IMR-90 (cell line): ENCODE measurements at regions not wholly inside any gene's neighbourhood (a gene's known extent, or its start where the extent isn't known, plus 50 kb on each side); places are given as distances from the start of the nearest gene placed in this dataset.

Source experiments
- ATAC-seq: fragments of 200-7000 bp; cut with Tn5 transposase; 2 replicates; pipeline ENCODE4 v1.9.1; 2020; ENCODE audit warnings: low read depth, mild to moderate bottlenecking, moderate library complexity
- BruUV-seq: library from RNA; stranded (reverse); fragments of 400-500 nt; replicated peaks from 2 replicates; lab custom pipeline; 2021; lab: Mats Ljungman, UMichigan
- CTCF ChIA-PET: fragments of 300-600 bp; formaldehyde crosslinking; extraction: SDS; loops from one replicate; lab custom pipeline; 2021; ENCODE audit warnings: antibody characterized with exemption; lab: Yijun Ruan, JAX
- POLR2A ChIA-PET: fragments of 300-600 bp; sonication (Branson Sonifier 250); formaldehyde crosslinking; loops from one replicate; lab custom pipeline; 2022; ENCODE audit warnings: antibody characterized with exemption; ENCODE audit not compliant: unreplicated experiment; lab: Charles Lee
- DNase-seq: peaks from one replicate; pipeline ENCODE4 v3.0.0; 2013
- H2AFZ ChIP-seq: replicated peaks from 2 replicates; pipeline ENCODE3; 2013; ENCODE audit warnings: low read length, mild to moderate bottlenecking; ENCODE audit not compliant: poor library complexity
- H2AK5ac ChIP-seq: 2 replicates; pipeline ENCODE4 v1.6.1; 2013; ENCODE audit warnings: low read depth, low read length, inconsistent platforms
- H2AK9ac ChIP-seq: replicated peaks from 2 replicates; pipeline ENCODE3; 2013; ENCODE audit warnings: mild to moderate bottlenecking, low read depth, low read length, moderate library complexity; ENCODE audit not compliant: poor library complexity
- H2BK120ac ChIP-seq: 2 replicates; pipeline ENCODE4 v1.6.1; 2013; ENCODE audit warnings: low read depth, low read length, inconsistent platforms
- H2BK15ac ChIP-seq: 3 replicates; pipeline ENCODE4 v1.6.1; 2013; ENCODE audit warnings: low read depth, low read length, inconsistent platforms
- H2BK20ac ChIP-seq: 2 replicates; pipeline ENCODE4 v1.6.1; 2013; ENCODE audit warnings: low read depth, mild to moderate bottlenecking, inconsistent platforms, low read length, moderate library complexity
- H2BK5ac ChIP-seq: 2 replicates; pipeline ENCODE4 v1.6.1; 2013; ENCODE audit warnings: mild to moderate bottlenecking, low read depth, low read length, inconsistent platforms; ENCODE audit not compliant: poor library complexity, severe bottlenecking
- H3K14ac ChIP-seq: replicated peaks from 2 replicates; pipeline ENCODE4 v1.6.1; 2013; ENCODE audit warnings: low read depth, low read length, inconsistent platforms
- H3K18ac ChIP-seq: 2 replicates; pipeline ENCODE4 v1.6.1; 2013; ENCODE audit warnings: low read depth, low read length, control low read depth
- H3K23ac ChIP-seq: 2 replicates; pipeline ENCODE4 v1.6.1; 2013; ENCODE audit warnings: low read depth, low read length, inconsistent platforms
- H3K27ac ChIP-seq: 2 replicates; pipeline ENCODE4 v1.5.1; 2013; ENCODE audit warnings: mild to moderate bottlenecking, control low read depth, low read length; ENCODE audit not compliant: insufficient read depth
- H3K27me3 ChIP-seq: 2 replicates; pipeline ENCODE4 v1.6.1; 2013; ENCODE audit warnings: low read length; ENCODE audit not compliant: control insufficient read depth, insufficient read depth
- H3K36me3 ChIP-seq: 2 replicates; pipeline ENCODE4 v1.6.1; 2013; ENCODE audit warnings: low read length, mixed read lengths; ENCODE audit not compliant: control insufficient read depth, insufficient read depth
- H3K4ac ChIP-seq: 2 replicates; pipeline ENCODE4 v1.6.1; 2013; ENCODE audit warnings: low read depth, low read length, inconsistent platforms
- H3K4me1 ChIP-seq: 2 replicates; pipeline ENCODE4 v1.6.1; 2013; ENCODE audit warnings: low read length, mixed read lengths; ENCODE audit not compliant: control insufficient read depth, insufficient read depth
- H3K4me2 ChIP-seq: 2 replicates; pipeline ENCODE4 v1.6.1; 2013; ENCODE audit warnings: low read depth, mild to moderate bottlenecking, control low read depth, low read length, moderate library complexity
- H3K4me3 ChIP-seq: 2 replicates; pipeline ENCODE4 v1.5.1; 2013; ENCODE audit warnings: low read depth, mild to moderate bottlenecking, control low read depth, low read length, moderate library complexity; ENCODE audit not compliant: insufficient read depth
- H3K56ac ChIP-seq: 2 replicates; pipeline ENCODE4 v1.6.1; 2013; ENCODE audit warnings: low read length, inconsistent platforms; ENCODE audit not compliant: insufficient read depth; ENCODE audit errors: extremely low read depth
- H3K79me1 ChIP-seq, 2 experiments: 2 replicates each; pipeline ENCODE4 v1.6.1; 2013; ENCODE audit warnings: low read length in 2 of 2, inconsistent platforms in 1 of 2, low read depth in 1 of 2
- H3K9ac ChIP-seq: 2 replicates; pipeline ENCODE4 v1.6.1; 2013; ENCODE audit warnings: low read depth, low read length, control low read depth
- H3K9me1 ChIP-seq: 2 replicates; pipeline ENCODE4 v1.6.1; 2013; ENCODE audit warnings: low read length, inconsistent platforms; ENCODE audit not compliant: insufficient read depth
- H3K9me3 ChIP-seq: 2 replicates; pipeline ENCODE4 v1.6.1; 2013; ENCODE audit warnings: low read length; ENCODE audit not compliant: control insufficient read depth, insufficient read depth
- H4K20me1 ChIP-seq: 2 replicates; pipeline ENCODE4 v1.6.1; 2013; ENCODE audit warnings: low read length, inconsistent platforms; ENCODE audit not compliant: insufficient read depth
- H4K5ac ChIP-seq: 2 replicates; pipeline ENCODE4 v1.6.1; 2013; ENCODE audit warnings: mild to moderate bottlenecking, low read depth, low read length, control low read depth
- H4K8ac ChIP-seq, 2 experiments: 2 replicates each; pipeline ENCODE4 v1.6.1; 2013; ENCODE audit warnings: low read depth in 2 of 2, low read length in 2 of 2, control low read depth in 1 of 2, inconsistent platforms in 1 of 2
- H4K91ac ChIP-seq: 2 replicates; pipeline ENCODE4 v1.6.1; 2013; ENCODE audit warnings: low read depth, low read length, inconsistent platforms; ENCODE audit not compliant: insufficient read depth
- CTCF ChIP-seq: conservative IDR thresholded peaks from 2 replicates; pipeline ENCODE4 v1.5.1; 2012; ENCODE audit warnings: mild to moderate bottlenecking, low read depth, low read length, improper control_type of control experiment
- RAD21 ChIP-seq: IDR thresholded peaks from 2 replicates; pipeline ENCODE4 v1.6.1; 2012; ENCODE audit warnings: low read length, improper control_type of control experiment
- USF2 ChIP-seq: fragments of 150-350 bp; IDR thresholded peaks from 2 replicates; pipeline ENCODE4 v1.6.1; 2017; ENCODE audit warnings: mild to moderate bottlenecking, antibody characterized with exemption, low read length, low read depth
- WGBS, 2 experiments: methylation state at CpG; one replicate each; pipeline versions ENCODE4 v1.1.5 to v1.1.7; 2013; ENCODE audit warnings: missing lambda C conversion rate in 2 of 2; ENCODE audit not compliant: insufficient read length in 1 of 2; ENCODE audit errors: extremely low coverage in 2 of 2; 5-methylcytosine and 5-hydroxymethylcytosine counted together
- dilution Hi-C: fragments of 300-500 bp; cut with HindIII; formaldehyde crosslinking; loops from one replicate; pipeline ENCODE4 v1.14.3; 2018; ENCODE audit warnings: low sequenced_read_pairs; ENCODE audit not compliant: unreplicated experiment
- in situ Hi-C: fragments of 300-500 bp; cut with MboI; formaldehyde crosslinking; loops from 3 replicates; pipeline ENCODE4 v1.14.3; 2019; ENCODE audit warnings: low sequenced_read_pairs, inconsistent platforms, mixed read lengths
- intact Hi-C: fragments of 100-400 bp; cut with micrococcal nuclease; formaldehyde crosslinking; loops from 2 replicates; pipeline ENCODE4 v1.10.0; 2022

- H4K8ac ChIP-seq, result no peak overlapping the region
- no peak overlapping the region for H2BK5ac ChIP-seq
- no peak overlapping the region for H3K18ac ChIP-seq
- POLR2A ChIA-PET, result no interaction called here
- no peak overlapping the region for H2AK9ac ChIP-seq
- H3K23ac ChIP-seq, result no peak overlapping the region
- TF ChIP-seq USF2 (no peak), RAD21 (no peak), CTCF (no peak)
- no TSS peak for BruUV-seq
- no peak overlapping the region for H3K4ac ChIP-seq
- H2BK20ac ChIP-seq, result no peak overlapping the region
- DNase-seq (no peak), ATAC-seq (no peak)
- H3K56ac ChIP-seq, result no peak overlapping the region
- intact Hi-C loops, result no loop called here
- no peak overlapping the region for H2AFZ ChIP-seq
- CTCF ChIA-PET, result no interaction called here
- H3K79me1 ChIP-seq, result no peaks in the 10 kb centered on the region
- in situ Hi-C loops, result no loop called here
- H3K4me1 ChIP-seq, result no peaks in the 10 kb centered on the region
- no peak overlapping the region for H3K14ac ChIP-seq
- no peak overlapping the region for H3K9ac ChIP-seq
- H3K4me2 ChIP-seq, result no peak overlapping the region
- no peak overlapping the region for H2BK120ac ChIP-seq
- H2BK15ac ChIP-seq, result no peak overlapping the region
- no peak overlapping the region for H4K5ac ChIP-seq
- no peaks in the 10 kb centered on the region for H3K36me3 ChIP-seq
- dilution Hi-C loops, result no loop called here
- no peak overlapping the region for H2AK5ac ChIP-seq
- no peaks in the 10 kb centered on the region for H3K9me1 ChIP-seq
- no peak overlapping the region for H3K27ac ChIP-seq
- peaks cover 9% of the 10 kb centered on the region for H3K9me3 ChIP-seq
- WGBS, 2 experiments, result no CpG with 5 or more reads among the region's 2 CpGs
- no peaks in the 10 kb centered on the region for H3K27me3 ChIP-seq
- no peaks in the 10 kb centered on the region for H4K20me1 ChIP-seq
- H3K4me3 ChIP-seq, result no peak overlapping the region
- no peak overlapping the region for H4K91ac ChIP-seq
These were observed 1257.1 kb upstream of the GOT2 start for GRCh38 chr16:59991171-59991570.
